Stomach (tissue), 8 donors: ENCODE measurements at regions not wholly inside any gene's neighbourhood (a gene's known extent, or its start where the extent isn't known, plus 50 kb on each side); places are given as distances from the start of the nearest gene placed in this dataset.

ENCODE experiments used
- DNase-seq, 2 donors: peaks; one replicate each; pipeline versions ENCODE4 v3.0.0 to v3.0.0-alpha.2; 2013 to 2019
- H3K27ac ChIP-seq, 5 donors: fragments of 200-600 bp in 4 of 5; sonication (generic) in 4 of 5; one replicate each; pipeline ENCODE4 v1.5.1; 2013 to 2019; ENCODE audit warnings: mild to moderate bottlenecking in 1 of 5, moderate library complexity in 1 of 5
- H3K27me3 ChIP-seq, 3 donors: fragments of 200-600 bp; sonication (generic); one replicate each; pipeline ENCODE4 v1.5.1; 2017 to 2019; ENCODE audit warnings: mixed run types in 1 of 3
- H3K36me3 ChIP-seq, 4 donors: fragments of 200-600 bp; sonication (generic); 1 replicate in 3 of 4; 2 replicates in 1 of 4; pipeline ENCODE4 v1.5.1; 2016 to 2019
- H3K4me1 ChIP-seq, 4 donors: fragments of 200-600 bp; sonication (generic); one replicate each; pipeline ENCODE4 v1.5.1; 2016 to 2019
- H3K4me3 ChIP-seq, 4 donors: fragments of 200-600 bp; sonication (generic) in 3 of 4; one replicate each; pipeline ENCODE4 v1.5.1; 2016 to 2019; ENCODE audit warnings: mild to moderate bottlenecking in 1 of 4
- H3K9me3 ChIP-seq, 4 donors: fragments of 200-600 bp; sonication (generic); one replicate each; pipeline ENCODE4 v1.5.1; 2016 to 2019
- CTCF ChIP-seq, 7 experiments: fragments of 450-650 bp in 4 of 7; fragments of 200-600 bp in 3 of 7; sonication (generic) in 3 of 7; IDR thresholded peaks; one replicate each; pipeline ENCODE4 v1.5.1; 2016 to 2019; ENCODE audit warnings: antibody characterized with exemption in 7 of 7, control low read depth in 2 of 7, mild to moderate bottlenecking in 1 of 7
- EP300 ChIP-seq: sonication (generic); formaldehyde crosslinking; IDR thresholded peaks from one replicate; pipeline ENCODE4 v1.6.1; 2017; ENCODE audit warnings: antibody characterized with exemption
- POLR2A ChIP-seq, 4 donors: fragments of 450-650 bp; IDR thresholded peaks; one replicate each; pipeline ENCODE4 v1.6.1; 2016; ENCODE audit warnings: antibody characterized with exemption in 4 of 4, control low read depth in 2 of 4, mild to moderate bottlenecking in 1 of 4, moderate library complexity in 1 of 4
- POLR2AphosphoS5 ChIP-seq, 3 donors: sonication (generic); formaldehyde crosslinking; IDR thresholded peaks; one replicate each; pipeline ENCODE4 v1.6.1; 2016; ENCODE audit warnings: antibody characterized with exemption in 3 of 3
- WGBS, 5 donors: extraction: QIAGEN DNeasy Blood & Tissue Kit in 3 of 5; methylation state at CpG; one replicate each; pipeline versions ENCODE4 v1.1.5 to v1.1.7; 2013 to 2018; 5-methylcytosine and 5-hydroxymethylcytosine counted together
- intact Hi-C: fragments of 100-400 bp; cut with DNase I; formaldehyde crosslinking; loops from one replicate; pipeline ENCODE4 v1.15.1; 2023; ENCODE audit warnings: low total_unique reads
- donor health status: healthy with polysubstance abuse.
- donor health status: Bipolar disorder and iron deficiency.
- donor health status: healthy.

- WGBS, 5 donors, result 73 to 91% (median 90%) methylated on average over 3 of the region's 3 CpGs
Observed at GRCh38 chr10:4329225-4329624, 496.8 kb upstream of the AKR1E2 start.

GRCh38 chr10:4326647-4327046 is 499.4 kb upstream of the AKR1E2 start:
- intact Hi-C loops, result no loop called here
- whole genome bisulfite sequencing, 5 donors, result 86 to 92% (median 90%) methylated on average over 5 of the region's 5 CpGs

More at GRCh38 chr10:4329225-4329624, 496.8 kb upstream of the AKR1E2 start:
- DNase-seq, result peak in 1 of 2 donors; percentile 58
- Histone ChIP-seq H3K36me3 (no peaks in the 10 kb centered on the region), H3K4me1 (no peaks in the 10 kb centered on the region), H3K9me3 (no peaks in the 10 kb centered on the region), H3K27me3 (no peaks in the 10 kb centered on the region), H3K27ac (no peak overlapping the region), H3K4me3 (no peak overlapping the region)
- intact Hi-C loops, result no loop called here
- TF ChIP-seq POLR2A (IDR thresholded peaks at IDR 0.05), result no peak
- TF ChIP-seq EP300, result no peak
- TF ChIP-seq CTCF (IDR thresholded peaks at IDR 0.05), result no peak

GRCh38 chr10:4319870-4320367 is 506.1 kb upstream of the AKR1E2 start:
- 86 to 92% (median 88%) methylated on average over 8 of the region's 8 CpGs for WGBS, 5 donors

More at GRCh38 chr10:4326647-4327046, 499.4 kb upstream of the AKR1E2 start:
- Histone ChIP-seq H3K4me3 (no peak overlapping the region), H3K27me3 (no peaks in the 10 kb centered on the region), H3K4me1 (no peaks in the 10 kb centered on the region), H3K36me3 (no peaks in the 10 kb centered on the region), H3K27ac (no peak overlapping the region), H3K9me3 (no peaks in the 10 kb centered on the region)
- no peak for TF ChIP-seq EP300
- TF ChIP-seq CTCF (IDR thresholded peaks at IDR 0.05), result no peak
- TF ChIP-seq POLR2A (IDR thresholded peaks at IDR 0.05), result no peak
- no peak for TF ChIP-seq POLR2AphosphoS5 (IDR thresholded peaks at IDR 0.05)
- no peak for DNase-seq

GRCh38 chr10:4316161-4316810 is 509.7 kb upstream of the AKR1E2 start:
- Histone ChIP-seq H3K27ac (peak overlapping the region in 1 of 5 donors; percentile 18), H3K4me3 (no peak overlapping the region), H3K9me3 (no peaks in the 10 kb centered on the region), H3K36me3 (no peaks in the 10 kb centered on the region), H3K27me3 (no peaks in the 10 kb centered on the region), H3K4me1 (no peaks in the 10 kb centered on the region)
- peak in 1 of 2 donors; percentile 48 for DNase-seq
- TF ChIP-seq EP300, result no peak
- TF ChIP-seq POLR2AphosphoS5 (IDR thresholded peaks at IDR 0.05), result no peak
- intact Hi-C loops, result no loop called here
- 78 to 91% (median 84%) methylated on average over 13 of the region's 13 CpGs for WGBS, 5 donors

More at GRCh38 chr10:4319870-4320367, 506.1 kb upstream of the AKR1E2 start:
- intact Hi-C loops, result no loop called here
- DNase-seq, result no peak
- H3K27ac ChIP-seq, result no peak overlapping the region
- H3K4me1 ChIP-seq, result no peaks in the 10 kb centered on the region
- TF ChIP-seq POLR2A (IDR thresholded peaks at IDR 0.05), result no peak
- TF ChIP-seq EP300, result no peak
- no peak for TF ChIP-seq POLR2AphosphoS5 (IDR thresholded peaks at IDR 0.05)
- no peak for TF ChIP-seq CTCF (IDR thresholded peaks at IDR 0.05)
- no peaks in the 10 kb centered on the region for H3K36me3 ChIP-seq
- no peaks in the 10 kb centered on the region for H3K27me3 ChIP-seq
- H3K9me3 ChIP-seq, result no peaks in the 10 kb centered on the region
- no peak overlapping the region for H3K4me3 ChIP-seq

- intact Hi-C loops, result no loop called here
- H3K27me3 ChIP-seq, result no peaks in the 10 kb centered on the region
- H3K27ac ChIP-seq, result peak overlapping the region in 1 of 5 donors; percentile 18
- no peaks in the 10 kb centered on the region for H3K9me3 ChIP-seq
- peak in 1 of 2 donors; percentile 78 for DNase-seq
- WGBS, 5 donors, result 51 to 72% (median 65%) methylated on average over 4 of the region's 4 CpGs
- no peak overlapping the region for H3K4me3 ChIP-seq
- no peaks in the 10 kb centered on the region for H3K36me3 ChIP-seq
- TF ChIP-seq EP300 (no peak), POLR2A (IDR thresholded peaks at IDR 0.05) (no peak), POLR2AphosphoS5 (IDR thresholded peaks at IDR 0.05) (peak in 1 of 3 donors; percentile 5), CTCF (IDR thresholded peaks at IDR 0.05) (no peak)
- H3K4me1 ChIP-seq, result no peaks in the 10 kb centered on the region
Observed at GRCh38 chr10:4315551-4315950, 510.5 kb upstream of the AKR1E2 start.
